ENCODE measurements at regions not wholly inside any gene's neighbourhood (a gene's known extent, or its start where the extent isn't known, plus 50 kb on each side); places are given as distances from the start of the nearest gene placed in this dataset.
"Not testable (repeated sequence)": the region's sequence is repeated elsewhere in the genome, so short reads cannot be mapped to it uniquely, and the experiment has no call there.

GRCh38 chr11:49395789-49396188 is 187.4 kb upstream of the FOLH1 start:
- not testable (repeated sequence) for TF ChIP-seq POLR2A, TAF1, POLR2AphosphoS5 (IDR thresholded peaks at IDR 0.05; ENCODE audit: low read depth, low read length)
